Kidney glomerular epithelial cell (primary cell): ENCODE measurements at regions not wholly inside any gene's neighbourhood (a gene's known extent, or its start where the extent isn't known, plus 50 kb on each side); places are given as distances from the start of the nearest gene placed in this dataset.
"Not testable (repeated sequence)": the region's sequence is repeated elsewhere in the genome, so short reads cannot be mapped to it uniquely, and the experiment has no call there.

Source experiments
- DNase-seq: peaks from one replicate; lab custom pipeline; 2025; lab: John Stamatoyannopoulos, UW

GRCh38 chrX:63179852-63180251 lies 171.3 kb downstream of the SPIN4 start:
- DNase-seq: not testable (repeated sequence)

DNA sequence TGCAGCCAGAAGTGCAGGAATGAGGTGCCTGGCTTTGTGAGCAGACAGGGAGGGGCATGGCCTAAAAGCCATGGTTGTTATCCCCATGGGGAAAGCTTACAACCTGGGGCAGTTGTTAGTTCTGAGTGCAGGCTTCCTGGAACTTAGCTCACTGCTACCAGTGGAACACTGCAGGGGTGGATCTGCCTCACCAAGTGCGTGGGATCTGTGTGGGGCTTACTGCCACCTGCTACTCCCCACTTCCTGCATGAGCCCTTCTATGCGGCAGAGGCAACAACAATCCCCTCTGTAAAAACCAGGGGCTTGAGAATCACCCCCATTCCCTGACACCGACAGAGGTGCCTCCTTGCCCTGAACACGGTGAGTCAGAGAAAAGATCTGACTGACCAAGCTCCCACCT lies 174.6 kb downstream of the SPIN4 start:
- not testable (repeated sequence) for DNase-seq

DNA sequence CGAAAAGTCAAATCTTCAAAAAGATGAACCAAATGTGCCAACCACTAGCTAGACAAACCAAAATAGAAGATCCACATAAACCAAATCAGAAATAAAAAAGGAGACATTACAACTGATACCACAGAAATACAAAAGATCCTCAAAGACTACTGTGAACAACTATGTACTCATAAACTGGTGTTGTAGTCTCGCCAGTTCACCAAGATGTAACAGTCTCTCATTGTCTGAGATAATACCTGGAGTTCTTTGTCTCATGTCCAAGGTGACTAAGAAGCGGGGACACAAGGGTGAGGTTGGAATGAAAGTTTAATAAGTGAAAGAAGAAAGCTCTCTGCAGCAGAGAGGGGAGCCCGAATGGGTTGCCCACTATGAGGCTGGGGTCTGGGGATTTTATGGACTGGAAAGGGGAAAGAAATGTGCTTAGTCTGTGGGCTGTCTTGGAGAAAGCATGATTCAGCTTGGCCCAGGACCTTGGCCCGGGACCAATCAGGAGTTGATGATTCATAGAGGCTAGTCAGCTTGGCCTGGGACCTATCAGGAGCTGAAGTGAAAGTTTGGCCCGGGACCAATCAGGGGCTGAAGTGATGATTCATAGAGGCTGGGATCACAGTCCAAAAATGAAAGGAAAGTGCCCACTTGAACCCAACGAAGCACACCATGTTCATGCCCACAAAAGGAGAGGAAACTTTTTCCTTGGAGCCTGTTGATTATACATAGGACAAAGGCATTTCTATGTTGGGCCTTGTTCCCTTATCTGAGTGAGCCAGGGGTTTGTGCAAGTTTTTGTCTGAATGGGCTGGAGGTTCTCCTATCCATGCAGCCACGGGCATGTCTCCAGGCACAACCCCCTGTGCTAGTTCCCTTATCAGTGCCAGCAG lies 177.1 kb downstream of the SPIN4 start:
- not testable (repeated sequence) for DNase-seq

DNA sequence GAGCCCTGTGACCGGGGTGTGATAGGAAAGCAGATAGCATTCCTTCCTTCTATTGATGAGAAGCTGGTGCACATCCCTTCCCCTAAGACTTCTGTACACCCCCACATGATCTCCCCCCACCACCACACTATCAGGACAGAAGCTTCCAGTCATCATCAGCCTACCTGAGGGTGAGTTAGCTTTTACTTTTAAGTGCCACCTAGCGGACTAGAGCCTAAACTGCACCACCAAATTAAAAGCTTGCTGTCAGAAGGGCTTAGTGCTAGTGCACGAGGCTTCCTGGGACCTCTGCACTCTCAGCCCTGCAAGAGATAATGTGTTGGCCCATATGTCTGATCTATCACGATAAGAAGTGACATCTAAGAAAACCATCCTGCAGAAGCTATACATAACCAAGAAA lies 181.7 kb downstream of the SPIN4 start:
- DNase-seq: not testable (repeated sequence)

DNA sequence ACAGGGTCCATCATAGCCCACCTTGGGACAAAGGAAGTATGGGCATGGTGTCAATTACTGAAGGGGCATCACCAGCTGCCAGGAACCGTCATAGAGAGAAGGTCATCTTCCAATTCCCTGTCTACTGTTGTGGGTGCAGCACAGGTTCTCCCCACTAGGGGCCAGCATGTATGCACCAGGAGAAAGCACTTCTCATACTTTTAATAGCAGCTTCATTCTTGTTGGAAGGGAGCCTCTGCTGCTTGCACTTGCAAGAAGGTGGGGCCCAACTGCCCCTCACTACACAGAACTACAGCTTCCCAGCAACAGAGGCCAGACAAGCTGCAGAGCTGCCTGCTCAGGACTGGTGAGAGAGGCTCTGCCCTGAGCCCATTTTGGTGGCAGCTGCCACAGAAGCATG lies 182.2 kb downstream of the SPIN4 start:
- DNase-seq: not testable (repeated sequence)

GRCh38 chrX:63167002-63167401 lies 184.1 kb downstream of the SPIN4 start:
- DNase-seq: not testable (repeated sequence)

GRCh38 chrX:63160994-63161393 lies 190.1 kb downstream of the SPIN4 start:
- DNase-seq: not testable (repeated sequence)

DNA sequence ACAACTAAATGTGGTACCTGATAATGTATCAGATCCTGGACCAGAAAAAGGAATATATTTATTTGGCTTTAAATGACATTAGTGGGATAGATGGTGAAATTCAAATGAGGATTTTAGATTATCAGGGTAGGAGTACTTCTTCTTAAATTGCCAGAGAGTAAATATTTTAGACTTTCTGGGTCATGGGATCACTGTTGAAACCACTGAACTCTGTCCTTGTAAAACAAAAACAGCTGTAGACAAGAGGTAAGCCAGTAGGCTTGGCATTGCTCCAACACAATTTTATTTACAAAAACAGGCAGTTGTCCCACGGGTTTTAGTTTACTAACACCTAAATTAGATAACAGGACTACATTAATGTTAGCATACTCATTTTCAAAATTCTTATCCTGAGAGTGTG lies 190.8 kb downstream of the SPIN4 start:
- DNase-seq: not testable (repeated sequence)

GRCh38 chrX:63145526-63145925 lies 205.6 kb downstream of the SPIN4 start:
- not testable (repeated sequence) for DNase-seq

- not testable (repeated sequence) for DNase-seq
Observed at GRCh38 chrX:63142588-63142987, 208.5 kb downstream of the SPIN4 start.

- DNase-seq: not testable (repeated sequence)
Observed at GRCh38 chrX:63135859-63136258, 215.3 kb downstream of the SPIN4 start.

DNA sequence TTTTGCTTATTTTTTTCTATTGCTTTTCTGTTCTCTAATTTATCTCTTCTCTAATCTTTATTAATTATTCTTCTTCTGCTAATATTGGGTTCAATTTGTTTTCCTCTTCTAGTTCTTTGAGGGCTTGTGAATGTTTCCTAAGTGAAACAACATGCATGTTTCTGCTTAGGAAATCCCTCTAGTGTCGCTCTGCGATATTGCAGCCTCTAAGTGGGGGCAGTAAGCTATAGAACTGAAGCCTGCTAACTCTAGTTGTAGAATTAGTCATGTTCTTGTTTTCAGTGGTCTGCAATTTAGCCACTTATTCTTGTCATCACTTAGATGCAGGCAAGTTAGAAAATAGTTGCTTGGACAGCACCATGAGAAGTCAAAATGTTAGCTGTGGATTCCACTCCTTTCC lies 222.6 kb downstream of the SPIN4 start:
- DNase-seq: peak; percentile 0

DNA sequence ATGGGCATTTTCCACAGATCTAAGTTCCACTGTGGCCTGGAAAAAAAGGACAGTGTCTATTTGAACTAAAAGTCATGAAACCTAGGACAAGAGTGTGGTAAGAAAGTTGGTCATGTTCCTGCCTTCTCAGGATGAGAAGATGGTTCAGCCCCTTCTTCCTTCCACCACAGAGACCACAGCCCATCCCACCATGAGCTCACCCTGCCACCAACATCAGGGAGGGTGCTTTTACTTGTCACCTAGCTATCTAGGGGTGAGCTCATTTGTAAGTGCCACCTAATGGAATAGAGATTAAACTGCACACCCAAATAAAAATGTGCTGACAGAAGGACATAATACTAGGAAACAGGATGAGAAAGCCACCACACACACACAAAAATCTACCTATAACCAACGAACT lies 235.9 kb downstream of the SPIN4 start:
- DNase-seq: no peak

DNA sequence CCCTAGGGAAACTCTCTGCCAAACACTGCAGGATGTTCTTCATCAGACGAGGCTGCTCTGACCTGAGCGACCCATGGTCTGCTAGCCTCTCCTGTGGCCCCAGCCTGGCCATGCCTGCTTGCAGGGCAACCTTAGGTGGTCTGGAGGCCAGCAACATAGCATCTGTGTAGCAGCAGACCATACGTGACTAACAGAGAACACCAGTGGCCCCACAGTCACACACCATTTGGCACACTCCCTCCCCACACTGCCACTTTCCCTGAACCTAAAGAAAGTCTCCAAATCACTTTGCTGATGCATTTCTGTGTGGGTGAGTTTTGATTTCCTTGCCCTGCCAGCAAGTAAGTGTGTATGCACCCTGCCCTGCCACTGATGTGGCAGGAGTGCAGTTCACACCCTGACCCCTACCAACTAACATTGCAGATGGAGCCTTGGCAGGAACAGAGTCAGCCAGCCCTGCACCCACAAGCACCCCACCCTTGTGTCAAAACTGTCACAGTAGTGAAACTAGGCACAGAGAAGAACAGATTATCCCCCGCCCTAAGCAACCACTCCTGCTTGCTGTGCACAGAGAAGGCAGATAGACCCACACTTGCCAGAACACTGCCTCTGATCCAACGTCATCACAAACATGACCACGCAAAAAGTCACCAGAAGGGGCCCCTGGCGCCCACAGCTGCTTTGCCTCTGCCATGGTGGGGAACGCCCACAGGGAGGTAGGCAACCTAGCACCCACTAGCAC lies 249.1 kb downstream of the SPIN4 start:
- DNase-seq: no peak

GRCh38 chrX:63058204-63058603 lies 292.9 kb downstream of the SPIN4 start:
- no peak for DNase-seq

DNA sequence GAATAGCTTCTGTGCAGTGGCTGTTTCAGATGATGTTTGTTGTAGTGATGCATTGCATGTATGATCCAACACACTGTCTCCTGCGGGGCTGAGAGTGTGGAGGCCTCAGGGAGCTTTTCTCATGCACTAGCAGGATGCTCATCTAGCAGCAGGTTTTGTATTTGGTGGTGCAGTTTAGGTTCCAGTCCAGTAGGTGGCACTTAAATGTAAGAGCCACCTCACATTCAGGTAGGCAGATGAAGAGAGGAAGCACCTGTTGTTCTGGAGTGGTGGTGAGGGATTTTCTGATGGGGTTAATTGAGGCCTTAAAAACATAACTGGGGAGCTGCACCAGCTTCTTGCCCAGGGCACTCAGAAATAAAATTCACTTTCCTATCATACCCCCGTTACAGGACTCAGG lies 300.9 kb downstream of the SPIN4 start:
- DNase-seq: no peak

DNA sequence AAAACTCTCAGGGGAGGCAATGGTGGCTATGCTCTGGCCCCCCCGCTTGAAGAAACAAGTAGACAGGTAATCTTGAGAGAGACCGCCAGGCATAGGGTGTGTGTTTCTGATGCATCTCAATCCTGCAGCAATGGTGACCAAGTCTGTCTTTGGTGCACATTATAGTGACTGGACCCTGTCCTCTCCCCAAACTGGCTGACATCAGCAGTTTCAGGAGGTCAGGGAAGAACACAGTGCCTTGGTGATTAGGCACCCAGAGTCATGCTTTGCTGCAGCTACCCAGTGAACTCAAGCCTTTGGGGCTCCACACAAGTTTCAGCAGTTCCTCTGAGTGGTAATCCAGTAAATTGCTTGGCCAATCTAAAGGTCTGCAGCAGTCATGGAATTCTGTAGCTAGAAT lies 318.3 kb downstream of the SPIN4 start:
- no peak for DNase-seq

- DNase-seq: no peak
Observed at GRCh38 chrX:63013549-63013948, 337.6 kb downstream of the SPIN4 start.

- no peak for DNase-seq
Observed at GRCh38 chrX:63012574-63012973, 338.6 kb downstream of the SPIN4 start.

DNA sequence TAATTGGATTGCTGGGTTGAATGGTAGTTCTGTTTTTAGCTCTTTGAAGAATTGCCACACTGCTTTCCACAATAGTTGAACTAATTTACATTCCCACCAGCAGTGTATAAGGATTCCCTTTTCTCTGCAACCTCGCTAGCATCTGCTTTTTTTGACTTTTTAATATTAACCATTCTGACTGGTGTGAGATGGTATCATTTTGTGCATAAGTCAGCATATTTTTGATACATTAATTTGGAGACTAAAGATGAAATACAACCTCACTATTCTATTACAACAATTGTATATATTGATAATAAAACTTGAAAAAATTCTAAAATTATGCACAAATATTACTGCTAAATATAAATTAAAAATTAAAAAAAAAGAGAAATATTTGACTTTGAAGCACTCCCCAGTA lies 350.9 kb downstream of the SPIN4 start:
- not testable (repeated sequence) for DNase-seq
